Astrocyte of the cerebellum (primary cell): ENCODE measurements at regions not wholly inside any gene's neighbourhood (a gene's known extent, or its start where the extent isn't known, plus 50 kb on each side); places are given as distances from the start of the nearest gene placed in this dataset.

Experiments used
- DNase-seq: peaks from one replicate; pipeline ENCODE4 v3.0.0-alpha.2; 2011; ENCODE audit warnings: low read depth
- H3K4me3 ChIP-seq: 2 replicates; pipeline ENCODE4 v1.5.1; 2011; ENCODE audit warnings: mild to moderate bottlenecking, low read depth, low read length, moderate library complexity
- CTCF ChIP-seq: IDR thresholded peaks from 2 replicates; pipeline ENCODE4 v1.5.1; 2012; ENCODE audit warnings: low read length, low read depth, moderate library complexity, mild to moderate bottlenecking; ENCODE audit errors: missing control alignments
- in situ Hi-C: cut with HindIII; loops from 2 replicates; pipeline ENCODE4 v1.10.0; 2017; ENCODE audit warnings: low sequenced_read_pairs

DNA sequence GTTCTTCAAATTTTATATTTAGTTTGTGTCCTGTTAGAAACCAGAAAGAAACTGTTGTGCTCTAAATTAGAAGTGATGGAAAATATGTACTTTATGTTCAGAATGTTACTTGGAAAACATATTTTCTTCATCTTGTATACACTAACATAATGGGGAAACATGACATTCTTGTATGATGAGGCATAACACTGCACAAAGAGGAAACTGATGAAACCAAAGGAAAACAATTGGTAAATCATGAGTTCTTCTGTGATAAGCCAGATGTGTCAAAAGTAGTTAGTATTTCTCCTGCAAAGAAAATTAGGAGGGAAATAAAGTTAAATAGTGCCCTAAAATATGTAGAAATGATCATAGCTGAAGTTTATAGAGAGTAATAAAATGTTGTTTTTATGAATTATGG, 111.1 kb upstream of the FBN2 start:
- no peak for DNase-seq
- no peak for TF ChIP-seq CTCF
- in situ Hi-C loops = no loop called here
- H3K4me3 ChIP-seq = no peak overlapping the region

DNA sequence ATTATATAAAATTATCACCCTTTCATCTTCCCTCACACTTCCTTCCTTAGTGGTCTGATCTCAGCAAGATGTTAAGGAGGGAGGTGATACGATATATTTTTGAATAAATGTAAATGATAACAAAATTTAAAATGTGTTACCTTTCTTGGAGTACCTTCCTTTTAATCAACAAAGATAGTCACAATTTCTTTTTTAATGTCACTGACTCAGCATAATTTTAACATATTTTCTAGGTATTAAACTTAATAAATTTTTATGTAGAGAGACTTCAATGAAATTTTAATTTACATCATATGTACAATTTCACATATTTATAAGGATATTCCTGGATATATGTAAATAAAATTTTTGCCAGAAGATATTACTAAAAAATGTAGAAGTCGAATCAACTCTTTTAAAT, 125.0 kb upstream of the FBN2 start:
- in situ Hi-C loops = no loop called here
- no peak for DNase-seq
- TF ChIP-seq CTCF = no peak
- H3K4me3 ChIP-seq = no peak overlapping the region

DNA sequence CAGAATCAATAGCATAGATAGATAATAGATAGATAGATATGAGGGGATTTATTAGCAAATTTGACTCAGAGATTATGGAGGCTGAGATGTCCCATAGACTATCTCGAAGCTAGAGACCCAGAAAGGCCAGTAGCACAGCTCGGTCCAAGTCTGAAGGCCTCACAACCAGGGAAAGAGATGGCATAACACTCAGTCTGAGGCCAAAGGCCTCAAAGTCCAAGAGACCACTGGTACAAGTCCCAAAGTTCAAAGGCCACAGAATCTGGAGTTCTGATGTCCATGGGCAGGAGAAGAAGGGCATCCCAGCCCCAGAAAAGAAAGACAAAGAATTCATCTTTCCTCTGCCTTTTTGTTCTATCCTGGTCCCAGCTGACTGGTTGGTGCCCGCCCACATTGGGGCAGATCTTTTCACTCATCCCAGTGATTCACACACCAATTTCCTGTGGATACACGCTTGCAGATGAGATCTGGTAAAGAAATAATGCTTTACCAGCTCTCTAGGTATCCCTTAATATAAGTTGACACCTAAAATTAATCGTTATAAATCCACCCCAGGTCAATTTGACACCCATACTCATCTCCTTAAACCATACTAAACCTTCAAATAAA, 127.8 kb upstream of the FBN2 start:
- in situ Hi-C loops = no loop called here
- DNase-seq = no peak
- no peak overlapping the region for H3K4me3 ChIP-seq
- no peak for TF ChIP-seq CTCF

DNA sequence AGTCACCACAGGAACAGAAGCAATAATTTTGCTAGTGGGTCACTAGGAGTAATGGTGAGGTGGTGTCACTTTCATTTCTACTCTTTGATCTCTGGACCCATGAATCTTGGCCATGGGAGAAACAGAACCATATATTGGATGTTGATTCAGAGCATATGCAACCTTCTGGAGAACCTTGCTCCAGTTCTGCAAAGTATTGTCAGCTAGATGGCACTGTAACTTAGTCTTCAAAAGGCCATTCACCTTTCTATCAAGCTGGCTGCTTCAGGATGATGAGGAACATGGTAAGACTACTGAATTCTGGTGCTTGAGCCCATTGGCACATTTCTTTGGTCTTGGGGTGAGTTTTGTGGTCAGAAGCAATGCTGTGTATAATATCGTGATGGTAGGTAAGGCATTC, 129.1 kb upstream of the FBN2 start:
- peak; percentile 38 for TF ChIP-seq CTCF
- in situ Hi-C loops = no loop called here
- H3K4me3 ChIP-seq = no peak overlapping the region
- no peak for DNase-seq

GRCh38 chr5:128667751-128668150, 129.7 kb upstream of the FBN2 start:
- no peak for TF ChIP-seq CTCF
- in situ Hi-C loops = no loop called here
- DNase-seq = no peak
- no peak overlapping the region for H3K4me3 ChIP-seq

GRCh38 chr5:128668921-128669320, 130.9 kb upstream of the FBN2 start:
- no peak for DNase-seq
- in situ Hi-C loops = no loop called here
- H3K4me3 ChIP-seq = no peak overlapping the region
- no peak for TF ChIP-seq CTCF

GRCh38 chr5:128669803-128670202, 131.8 kb upstream of the FBN2 start:
- in situ Hi-C loops = no loop called here
- no peak for DNase-seq
- no peak for TF ChIP-seq CTCF
- H3K4me3 ChIP-seq = no peak overlapping the region
